ENCODE measurements at regions not wholly inside any gene's neighbourhood (a gene's known extent, or its start where the extent isn't known, plus 50 kb on each side); places are given as distances from the start of the nearest gene placed in this dataset.

DNA sequence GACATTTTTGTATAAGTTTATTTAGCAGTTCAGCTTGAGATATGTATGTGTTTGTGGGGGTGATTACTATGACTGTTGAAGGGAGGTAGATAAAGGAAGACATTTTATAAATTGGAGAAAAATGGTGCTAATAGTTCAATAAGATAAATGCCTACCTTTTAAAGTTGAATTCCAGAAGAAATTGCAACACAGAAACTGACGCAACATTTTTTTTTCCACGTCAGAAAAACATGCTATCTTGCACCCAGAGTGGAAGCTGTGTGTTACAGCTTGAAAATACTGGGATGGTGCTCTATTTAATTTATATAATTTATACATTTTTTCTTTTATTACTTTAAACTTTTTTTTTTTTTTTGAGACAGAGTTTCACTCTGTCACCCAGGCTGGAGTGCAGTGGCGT lies 171.7 kb downstream of the WNT5A start:
- no peaks in the 10 kb centered on the region for H4K20me1 ChIP-seq (ENCODE audit: insufficient read depth, low read length)
- no peaks in the 10 kb centered on the region for H3K9me2 ChIP-seq (ENCODE audit: low read depth, low read length)
- H3K27ac ChIP-seq (ENCODE audit: low read depth, low read length, poor library complexity, severe bottlenecking) = no peak overlapping the region
- H3K36me3 ChIP-seq (ENCODE audit: insufficient read depth, low read length) = no peaks in the 10 kb centered on the region
- no peak overlapping the region for H3K4me3 ChIP-seq (ENCODE audit: low read depth, low read length, poor library complexity, severe bottlenecking)
- H3K4me2 ChIP-seq (ENCODE audit: low read length) = no peak overlapping the region
- no peaks in the 10 kb centered on the region for H3K79me2 ChIP-seq (ENCODE audit: insufficient read depth, low read length)
- no peaks in the 10 kb centered on the region for H3K4me1 ChIP-seq (ENCODE audit: insufficient read depth, low read length, severe bottlenecking)
- H2AFZ ChIP-seq (ENCODE audit: low read length) = no peak overlapping the region
- H3K9me3 ChIP-seq (ENCODE audit: low read length) = no peaks in the 10 kb centered on the region
- TF ChIP-seq, protein P1, sequence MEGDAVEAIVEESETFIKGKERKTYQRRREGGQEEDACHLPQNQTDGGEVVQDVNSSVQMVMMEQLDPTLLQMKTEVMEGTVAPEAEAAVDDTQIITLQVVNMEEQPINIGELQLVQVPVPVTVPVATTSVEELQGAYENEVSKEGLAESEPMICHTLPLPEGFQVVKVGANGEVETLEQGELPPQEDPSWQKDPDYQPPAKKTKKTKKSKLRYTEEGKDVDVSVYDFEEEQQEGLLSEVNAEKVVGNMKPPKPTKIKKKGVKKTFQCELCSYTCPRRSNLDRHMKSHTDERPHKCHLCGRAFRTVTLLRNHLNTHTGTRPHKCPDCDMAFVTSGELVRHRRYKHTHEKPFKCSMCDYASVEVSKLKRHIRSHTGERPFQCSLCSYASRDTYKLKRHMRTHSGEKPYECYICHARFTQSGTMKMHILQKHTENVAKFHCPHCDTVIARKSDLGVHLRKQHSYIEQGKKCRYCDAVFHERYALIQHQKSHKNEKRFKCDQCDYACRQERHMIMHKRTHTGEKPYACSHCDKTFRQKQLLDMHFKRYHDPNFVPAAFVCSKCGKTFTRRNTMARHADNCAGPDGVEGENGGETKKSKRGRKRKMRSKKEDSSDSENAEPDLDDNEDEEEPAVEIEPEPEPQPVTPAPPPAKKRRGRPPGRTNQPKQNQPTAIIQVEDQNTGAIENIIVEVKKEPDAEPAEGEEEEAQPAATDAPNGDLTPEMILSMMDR (IDR thresholded peaks at IDR 0.05; ENCODE audit: low read length) = no peak
- no peak for TF ChIP-seq EZH2 (IDR thresholded peaks at IDR 0.05; ENCODE audit: borderline replicate concordance, low read length)
- no peaks in the 10 kb centered on the region for H3K27me3 ChIP-seq (ENCODE audit: insufficient read depth, low read length)
- no peak overlapping the region for H3K9ac ChIP-seq (ENCODE audit: low read length)
- H3F3A ChIP-seq (ENCODE audit: insufficient read depth, low read length) = no peaks in the 10 kb centered on the region

DNA sequence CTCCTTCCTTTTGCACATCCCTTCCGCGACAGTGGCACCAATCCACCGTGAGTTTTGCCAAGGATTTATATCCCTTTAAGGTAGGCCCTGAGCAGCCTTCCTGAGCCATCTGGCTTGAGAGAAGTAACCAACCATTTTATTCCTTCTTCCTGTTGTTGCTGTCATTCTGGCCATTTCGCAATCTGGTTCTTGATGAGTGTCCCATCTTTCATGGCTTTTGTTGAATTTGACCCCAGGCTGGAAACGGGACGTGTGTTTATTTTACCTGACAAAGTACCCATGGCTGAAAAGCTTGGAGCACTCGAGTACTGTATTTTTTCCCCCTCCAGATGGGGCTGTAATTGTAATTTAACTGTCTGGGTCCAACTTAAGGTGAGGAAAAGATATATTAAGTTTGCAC lies 173.4 kb downstream of the WNT5A start:
- H3K9ac ChIP-seq (ENCODE audit: low read length) = no peak overlapping the region

DNA sequence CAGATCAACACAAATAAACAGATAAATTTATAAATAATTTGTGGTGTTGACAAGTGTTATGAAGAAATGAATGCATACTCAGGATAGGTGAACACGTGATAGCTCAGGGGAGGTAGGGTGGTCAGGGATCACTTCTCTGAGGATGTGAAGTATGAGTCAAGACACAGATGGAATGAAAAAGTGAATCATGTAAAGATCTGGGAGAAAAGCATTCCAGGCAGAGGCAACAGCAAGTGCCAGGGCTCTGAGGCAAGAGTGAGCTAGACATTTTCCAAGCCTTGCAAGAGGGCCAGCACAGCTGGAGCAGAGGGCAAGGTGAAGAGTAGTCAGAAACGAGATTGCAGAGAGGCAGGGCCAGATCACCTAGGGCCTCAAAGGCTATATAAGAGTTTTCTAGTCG lies 177.8 kb downstream of the WNT5A start:
- TF ChIP-seq, protein P1 (IDR thresholded peaks at IDR 0.05; ENCODE audit: low read length) = no peak
- no peak for TF ChIP-seq EZH2 (IDR thresholded peaks at IDR 0.05; ENCODE audit: borderline replicate concordance, low read length)
- no peak overlapping the region for H3K4me2 ChIP-seq (ENCODE audit: low read length)
- no peak overlapping the region for H2AFZ ChIP-seq (ENCODE audit: low read length)
- H3K9me3 ChIP-seq (ENCODE audit: low read length) = no peaks in the 10 kb centered on the region
- no peak overlapping the region for H3K27ac ChIP-seq (ENCODE audit: low read depth, low read length, poor library complexity, severe bottlenecking)
- H4K20me1 ChIP-seq (ENCODE audit: insufficient read depth, low read length) = no peaks in the 10 kb centered on the region
- no peak overlapping the region for H3K9ac ChIP-seq (ENCODE audit: low read length)
- 0 out of 2 replicates have a peak, but pooled peaks cover 3% of the 10 kb centered on the region for H3K27me3 ChIP-seq (ENCODE audit: insufficient read depth, low read length)
- no peaks in the 10 kb centered on the region for H3K4me1 ChIP-seq (ENCODE audit: insufficient read depth, low read length, severe bottlenecking)
- H3K9me2 ChIP-seq (ENCODE audit: low read depth, low read length) = no peaks in the 10 kb centered on the region
- no peaks in the 10 kb centered on the region for H3F3A ChIP-seq (ENCODE audit: insufficient read depth, low read length)
- no peaks in the 10 kb centered on the region for H3K79me2 ChIP-seq (ENCODE audit: insufficient read depth, low read length)
- no peaks in the 10 kb centered on the region for H3K36me3 ChIP-seq (ENCODE audit: insufficient read depth, low read length)
- no peak overlapping the region for H3K4me3 ChIP-seq (ENCODE audit: low read depth, low read length, poor library complexity, severe bottlenecking)

More for the DNA sequence above, 173.4 kb downstream of the WNT5A start:
- Histone ChIP-seq H3K9me2 (ENCODE audit: low read depth, low read length) (no peaks in the 10 kb centered on the region), H2AFZ (ENCODE audit: low read length) (no peak overlapping the region), H3K4me1 (ENCODE audit: insufficient read depth, low read length, severe bottlenecking) (no peaks in the 10 kb centered on the region), H3F3A (ENCODE audit: insufficient read depth, low read length) (no peaks in the 10 kb centered on the region), H3K36me3 (ENCODE audit: insufficient read depth, low read length) (no peaks in the 10 kb centered on the region), H3K27me3 (ENCODE audit: insufficient read depth, low read length) (no peaks in the 10 kb centered on the region), H3K79me2 (ENCODE audit: insufficient read depth, low read length) (no peaks in the 10 kb centered on the region), H3K9me3 (ENCODE audit: low read length) (no peaks in the 10 kb centered on the region), H3K27ac (ENCODE audit: low read depth, low read length, poor library complexity, severe bottlenecking) (no peak overlapping the region), H4K20me1 (ENCODE audit: insufficient read depth, low read length) (no peaks in the 10 kb centered on the region), H3K4me2 (ENCODE audit: low read length) (no peak overlapping the region), H3K4me3 (ENCODE audit: low read depth, low read length, poor library complexity, severe bottlenecking) (no peak overlapping the region)
- TF ChIP-seq, protein P1 (IDR thresholded peaks at IDR 0.05; ENCODE audit: low read length) = no peak
- TF ChIP-seq EZH2 (IDR thresholded peaks at IDR 0.05; ENCODE audit: borderline replicate concordance, low read length) = no peak

Measured in OCI-LY1 (cell line).